GM08714 (cell line): ENCODE measurements at regions not wholly inside any gene's neighbourhood (a gene's known extent, or its start where the extent isn't known, plus 50 kb on each side); places are given as distances from the start of the nearest gene placed in this dataset.

ENCODE experiments used
- H3K4me3 ChIP-seq: fragments of 200-500 bp; sonication (Bioruptor generic); 2 replicates; pipeline ENCODE4 v1.5.1; 2014; ENCODE audit warnings: mild to moderate bottlenecking, low read length, inconsistent platforms
- ZNF274 ChIP-seq: IDR thresholded peaks from 2 replicates; pipeline ENCODE4 v1.6.1; 2012; ENCODE audit warnings: mild to moderate bottlenecking, low read depth, low read length

GRCh38 chr2:236858661-236859060 is 227.0 kb upstream of the COPS8 start:
- no peak overlapping the region for H3K4me3 ChIP-seq

DNA sequence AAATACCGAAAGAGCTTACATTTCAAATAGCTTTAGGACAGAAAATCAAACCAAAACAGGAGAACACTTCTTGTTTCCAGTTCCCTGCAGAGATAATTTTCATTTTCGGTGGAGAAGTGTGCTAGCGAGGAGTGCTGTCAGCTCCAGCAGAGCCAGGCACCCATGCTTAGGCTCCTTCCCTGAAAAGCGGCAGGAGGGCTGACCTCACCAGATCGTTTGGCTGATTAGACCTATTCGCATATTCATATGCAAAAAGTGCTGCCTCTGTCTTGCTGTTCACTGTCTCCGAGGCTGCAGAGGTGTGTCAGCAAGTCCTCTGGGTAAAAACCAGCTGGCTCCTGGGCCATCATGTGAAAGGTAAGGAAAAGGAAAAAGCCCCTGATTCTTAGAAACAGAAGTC is 225.8 kb upstream of the COPS8 start:
- TF ChIP-seq ZNF274, result no peak
- H3K4me3 ChIP-seq, result no peak overlapping the region

More at GRCh38 chr2:236858661-236859060, 227.0 kb upstream of the COPS8 start:
- TF ChIP-seq ZNF274, result no peak

DNA sequence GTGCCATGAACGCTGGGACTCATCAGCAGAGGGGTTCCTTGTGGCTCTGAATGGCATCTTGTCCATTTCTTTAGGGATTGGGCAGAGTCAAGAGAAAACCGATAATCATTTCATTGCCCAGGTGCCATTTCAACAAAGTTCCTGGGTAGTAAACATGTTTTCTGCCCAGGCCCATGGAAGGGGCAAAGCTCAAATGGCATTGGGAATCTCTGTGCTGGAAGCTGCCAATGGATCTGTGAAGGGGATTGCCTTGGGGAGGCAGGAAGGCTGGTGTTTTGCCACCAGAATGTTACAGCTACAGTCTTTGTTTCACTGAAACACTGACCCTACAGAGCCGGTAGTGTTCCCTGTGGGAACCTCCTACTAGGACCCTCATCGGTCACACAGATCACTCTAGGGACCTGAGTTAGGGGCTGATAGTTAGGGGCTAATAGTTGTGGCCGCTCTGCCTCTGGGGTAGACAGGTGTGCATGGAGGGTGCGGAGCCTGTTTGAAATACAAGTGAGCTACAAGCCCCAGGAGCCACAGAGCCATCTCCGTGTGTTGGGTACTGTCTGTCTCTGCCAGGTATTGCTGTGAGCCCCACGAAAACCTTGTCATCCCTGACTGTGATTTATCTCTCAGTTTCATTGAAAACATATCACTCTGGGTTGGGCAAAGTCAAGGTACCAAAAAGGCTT is 224.4 kb upstream of the COPS8 start:
- no peak overlapping the region for H3K4me3 ChIP-seq
- TF ChIP-seq ZNF274, result no peak

GRCh38 chr2:236861944-236862343 is 223.7 kb upstream of the COPS8 start:
- no peak for TF ChIP-seq ZNF274

GRCh38 chr2:236862526-236862925 is 223.2 kb upstream of the COPS8 start:
- H3K4me3 ChIP-seq, result no peak overlapping the region
- TF ChIP-seq ZNF274, result no peak

More at GRCh38 chr2:236861944-236862343, 223.7 kb upstream of the COPS8 start:
- no peak overlapping the region for H3K4me3 ChIP-seq

GRCh38 chr2:236862961-236863728 is 222.5 kb upstream of the COPS8 start:
- no peak for TF ChIP-seq ZNF274
- no peak overlapping the region for H3K4me3 ChIP-seq

DNA sequence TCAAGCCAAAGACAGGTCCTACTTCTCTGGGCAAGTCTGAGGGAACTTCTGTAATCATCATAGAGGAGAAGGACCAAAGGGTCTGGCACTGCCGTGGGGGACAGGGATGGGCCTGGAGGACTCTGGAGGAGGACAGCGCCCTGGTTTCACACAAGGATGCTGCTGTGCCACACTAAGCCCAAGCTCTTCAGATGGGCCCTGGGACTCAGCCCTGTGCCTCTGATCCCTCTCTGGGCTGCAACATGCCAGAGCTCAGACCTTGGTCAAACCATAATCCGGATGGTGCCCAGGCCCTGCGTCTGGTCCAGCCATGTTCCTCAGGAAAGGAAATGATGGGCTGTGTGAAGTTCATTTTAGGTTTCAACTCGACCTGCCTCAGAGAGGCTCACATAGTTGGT is 222.0 kb upstream of the COPS8 start:
- H3K4me3 ChIP-seq, result no peak overlapping the region
- TF ChIP-seq ZNF274, result no peak

- TF ChIP-seq ZNF274, result no peak
- no peak overlapping the region for H3K4me3 ChIP-seq
Measured at GRCh38 chr2:236865052-236865451, 220.6 kb upstream of the COPS8 start.

- no peak overlapping the region for H3K4me3 ChIP-seq
- TF ChIP-seq ZNF274, result no peak
Measured at GRCh38 chr2:236866542-236867340, 218.9 kb upstream of the COPS8 start.

- no peak overlapping the region for H3K4me3 ChIP-seq
- TF ChIP-seq ZNF274, result no peak
Measured at GRCh38 chr2:236867441-236868260, 218.0 kb upstream of the COPS8 start.

GRCh38 chr2:236870370-236870769 is 215.3 kb upstream of the COPS8 start:
- no peak for TF ChIP-seq ZNF274

GRCh38 chr2:236871500-236872001 is 214.1 kb upstream of the COPS8 start:
- TF ChIP-seq ZNF274, result no peak
- H3K4me3 ChIP-seq, result no peak overlapping the region

More at GRCh38 chr2:236870370-236870769, 215.3 kb upstream of the COPS8 start:
- no peak overlapping the region for H3K4me3 ChIP-seq

DNA sequence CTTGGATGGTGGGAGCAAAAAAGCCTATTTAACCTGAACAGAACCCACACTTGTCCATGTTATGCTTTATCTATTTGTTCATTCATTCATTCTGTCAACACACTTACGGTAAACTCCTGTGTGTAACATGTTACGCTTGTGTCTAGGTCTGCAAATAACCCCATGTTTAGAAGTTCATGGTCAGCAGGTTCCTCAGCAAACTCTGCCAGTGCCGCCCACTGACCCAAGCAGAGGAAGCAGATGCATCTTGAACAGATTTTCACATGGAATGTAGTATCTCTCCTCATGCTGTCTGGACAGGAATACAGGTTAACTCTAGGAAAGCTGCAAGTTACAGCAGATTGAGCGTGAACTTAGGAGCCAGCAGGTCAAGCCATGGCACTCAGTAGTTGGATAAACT is 213.7 kb upstream of the COPS8 start:
- no peak overlapping the region for H3K4me3 ChIP-seq
- TF ChIP-seq ZNF274, result no peak
